Endothelial cell of umbilical vein (primary cell): ENCODE measurements at regions not wholly inside any gene's neighbourhood (a gene's known extent, or its start where the extent isn't known, plus 50 kb on each side); places are given as distances from the start of the nearest gene placed in this dataset.

Experiments used
- BruUV-seq: library from RNA; stranded (reverse); fragments of 400-500 nt; replicated peaks from 2 replicates; lab custom pipeline; 2021; lab: Mats Ljungman, UMichigan
- CTCF ChIA-PET: fragments of 300-600, 350-600 bp; sonication (Branson Sonifier 250); formaldehyde crosslinking; loops from one replicate; lab custom pipeline; 2021; ENCODE audit warnings: antibody characterized with exemption, inconsistent platforms; lab: Charles Lee
- POLR2A ChIA-PET: fragments of 300-600, 350-600 bp; sonication (Branson Sonifier 250); formaldehyde crosslinking; loops from one replicate; lab custom pipeline; 2021; ENCODE audit warnings: antibody characterized with exemption, inconsistent platforms; lab: Charles Lee
- DNase-seq: peaks from one replicate; pipeline ENCODE4 v3.0.0-alpha.2; 2011; ENCODE audit warnings: low read depth, low spot score
- FAIRE-seq: peaks from 2 replicates; lab custom pipeline; 2011; peaks lifted over from hg19 to GRCh38; lab: Jason Lieb, UNC
- H2AFZ ChIP-seq: 2 replicates; pipeline ENCODE4 v1.6.0; 2012; ENCODE audit warnings: low read depth, low read length, control low read depth, inconsistent platforms
- H3K27ac ChIP-seq: 2 replicates; pipeline ENCODE4 v1.5.1; 2011; ENCODE audit warnings: low read depth, mild to moderate bottlenecking, control low read depth, low read length, moderate library complexity; ENCODE audit not compliant: insufficient read depth
- H3K27me3 ChIP-seq, 2 experiments: 2 replicates each; pipeline versions ENCODE4 v1.6.0 to v1.6.1; 2011; ENCODE audit warnings: low read length in 2 of 2, mixed read lengths in 1 of 2; ENCODE audit not compliant: control insufficient read depth in 2 of 2, insufficient read depth in 2 of 2
- H3K36me3 ChIP-seq, 2 experiments: 2 replicates in 1 of 2; 3 replicates in 1 of 2; pipeline ENCODE4 v1.5.1; 2011; ENCODE audit warnings: low read length in 2 of 2, mild to moderate bottlenecking in 1 of 2, moderate library complexity in 1 of 2; ENCODE audit not compliant: control insufficient read depth in 2 of 2, insufficient read depth in 2 of 2; ENCODE audit errors: extremely low read depth in 1 of 2
- H3K4me1 ChIP-seq: 3 replicates; pipeline ENCODE4 v1.5.1; 2011; ENCODE audit warnings: mild to moderate bottlenecking, low read length; ENCODE audit not compliant: control insufficient read depth, insufficient read depth; ENCODE audit errors: extremely low read depth
- H3K4me2 ChIP-seq: 2 replicates; pipeline ENCODE4 v1.6.1; 2011; ENCODE audit warnings: low read length, control low read depth, mixed read lengths; ENCODE audit not compliant: insufficient read depth
- H3K4me3 ChIP-seq, 3 experiments: fragments of 200-600 bp in 1 of 3; sonication (generic), shearing (Covaris generic) in 1 of 3; replicated peaks in 1 of 3; 2 replicates each; pipeline ENCODE4 v1.5.1; 2011 to 2016; ENCODE audit warnings: control low read depth in 3 of 3, low read length in 3 of 3, mild to moderate bottlenecking in 2 of 3, inconsistent platforms in 1 of 3, low read depth in 1 of 3, moderate library complexity in 1 of 3; ENCODE audit not compliant: insufficient read depth in 1 of 3
- H3K79me2 ChIP-seq: 2 replicates; pipeline ENCODE4 v1.6.0; 2012; ENCODE audit warnings: low read length, inconsistent platforms; ENCODE audit not compliant: control insufficient read depth, insufficient read depth
- H3K9ac ChIP-seq: replicated peaks from 2 replicates; pipeline ENCODE3; 2011; ENCODE audit warnings: low read length, control low read depth; ENCODE audit not compliant: insufficient read depth; ENCODE audit errors: extremely low read depth
- H3K9me1 ChIP-seq: replicated peaks from 3 replicates; pipeline ENCODE4 v1.6.0; 2011; ENCODE audit warnings: mild to moderate bottlenecking, low read length; ENCODE audit not compliant: control insufficient read depth, insufficient read depth; ENCODE audit errors: extremely low read depth
- H3K9me3 ChIP-seq: replicated peaks from 2 replicates; pipeline ENCODE4 v1.5.1; 2012; ENCODE audit warnings: low read length, inconsistent platforms; ENCODE audit not compliant: control insufficient read depth, insufficient read depth
- H4K20me1 ChIP-seq: replicated peaks from 2 replicates; pipeline ENCODE3; 2011; ENCODE audit warnings: mild to moderate bottlenecking, low read length; ENCODE audit not compliant: control insufficient read depth, insufficient read depth; ENCODE audit errors: extremely low read depth
- EZH2 ChIP-seq: IDR thresholded peaks from 2 replicates; pipeline ENCODE4 v1.6.1; 2012; ENCODE audit warnings: borderline replicate concordance, low read depth, mild to moderate bottlenecking, moderate library complexity, low read length, inconsistent platforms; ENCODE audit not compliant: severe bottlenecking
- FOS ChIP-seq: IDR thresholded peaks from 2 replicates; pipeline ENCODE4 v1.6.1; 2011; ENCODE audit warnings: mild to moderate bottlenecking, low read length, moderate library complexity, borderline replicate concordance; ENCODE audit not compliant: insufficient read depth
- GATA2 ChIP-seq: IDR thresholded peaks from 2 replicates; pipeline ENCODE4 v1.7.0; 2011; ENCODE audit warnings: low read depth, mild to moderate bottlenecking, moderate library complexity, mixed read lengths, low read length; ENCODE audit not compliant: insufficient read length, insufficient read depth
- JUN ChIP-seq: IDR thresholded peaks from 2 replicates; pipeline ENCODE4 v1.6.1; 2011; ENCODE audit warnings: borderline replicate concordance, low read depth; ENCODE audit not compliant: insufficient read length, insufficient read depth
- MAX ChIP-seq: IDR thresholded peaks from 2 replicates; pipeline ENCODE4 v1.6.1; 2011; ENCODE audit not compliant: insufficient read depth, insufficient read length
- MYC ChIP-seq: IDR thresholded peaks from one replicate; pipeline ENCODE4 v1.6.1; 2011; ENCODE audit warnings: mild to moderate bottlenecking, low read depth, low read length
- POLR2A ChIP-seq: IDR thresholded peaks from 2 replicates; pipeline ENCODE4 v1.6.1; 2012; ENCODE audit warnings: low read depth, mild to moderate bottlenecking, control low read depth, low read length
- POLR2AphosphoS5 ChIP-seq: IDR thresholded peaks from 2 replicates; pipeline ENCODE4 v1.6.1; 2012; ENCODE audit warnings: low read depth, mild to moderate bottlenecking, control low read depth, low read length, moderate library complexity; ENCODE audit not compliant: insufficient read depth
- dilution Hi-C: fragments of 300-500 bp; cut with MboI; formaldehyde crosslinking; loops from one replicate; pipeline ENCODE4 v1.15.0; 2019; ENCODE audit warnings: low sequenced_read_pairs; ENCODE audit not compliant: extremely low pct_ligation_motif_present
- intact Hi-C: fragments of 100-400 bp; cut with micrococcal nuclease; formaldehyde crosslinking; loops from one replicate; pipeline ENCODE4 v1.10.0; 2022
- TF ChIP-seq, protein P1 (sequence below), 2 donors: IDR thresholded peaks; 1 replicate in 1 of 2; 2 replicates in 1 of 2; pipeline ENCODE4 v1.5.1; 2011; ENCODE audit warnings: low read length in 2 of 2, mild to moderate bottlenecking in 2 of 2, moderate library complexity in 2 of 2, control low read depth in 1 of 2, inconsistent platforms in 1 of 2, low read depth in 1 of 2; ENCODE audit not compliant: insufficient read depth in 1 of 2; ENCODE audit errors: extremely low read depth in 1 of 2

DNA sequence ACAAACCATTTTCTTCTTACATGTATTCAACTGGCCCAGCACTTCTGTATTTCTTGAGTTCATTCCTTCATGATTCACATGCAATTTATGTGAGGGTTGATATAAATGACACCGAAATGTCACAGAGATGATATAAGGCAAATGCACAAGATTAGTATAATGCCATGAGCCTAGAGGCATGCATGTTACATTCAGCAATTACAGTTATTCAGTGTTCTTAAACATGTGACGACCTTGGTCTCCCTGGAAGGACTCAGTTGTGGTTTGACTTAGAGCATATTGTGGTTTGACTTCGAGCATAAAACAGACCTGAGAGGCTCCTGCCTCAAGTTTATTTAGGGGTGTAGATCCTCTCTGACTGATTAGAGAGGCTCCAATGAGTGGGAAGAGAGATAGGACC is 752.1 kb upstream of the POM121L12 start:
- no peaks in the 10 kb centered on the region for H3K9me1 ChIP-seq
- no TSS peak for BruUV-seq
- H2AFZ ChIP-seq: no peak overlapping the region
- FAIRE-seq: no peak
- no peak overlapping the region for H3K27ac ChIP-seq
- dilution Hi-C loops: no loop called here
- no peaks in the 10 kb centered on the region for H4K20me1 ChIP-seq
- no peak overlapping the region for H3K4me3 ChIP-seq
- no peak overlapping the region for H3K4me2 ChIP-seq
- no peaks in the 10 kb centered on the region for H3K9me3 ChIP-seq
- no peak for DNase-seq
- intact Hi-C loops: no loop called here
- H3K9ac ChIP-seq: no peak overlapping the region
- no peaks in the 10 kb centered on the region for H3K27me3 ChIP-seq
- ChIA-PET POLR2A (no interaction called here), CTCF (no interaction called here)
- H3K79me2 ChIP-seq: no peaks in the 10 kb centered on the region
- no peaks in the 10 kb centered on the region for H3K36me3 ChIP-seq
- H3K4me1 ChIP-seq: no peaks in the 10 kb centered on the region
- TF ChIP-seq EZH2: no peak
- TF ChIP-seq FOS: no peak

- CTCF ChIA-PET: no interaction called here
Observed at GRCh38 chr7:52273685-52274610, 761.5 kb upstream of the POM121L12 start.

More at GRCh38 chr7:52273685-52274610, 761.5 kb upstream of the POM121L12 start:
- no peak overlapping the region for H3K27ac ChIP-seq
- POLR2A ChIA-PET: no interaction called here
- H3K9me3 ChIP-seq: no peaks in the 10 kb centered on the region
- H3K27me3 ChIP-seq: no peaks in the 10 kb centered on the region
- H3K79me2 ChIP-seq: no peaks in the 10 kb centered on the region
- no peak overlapping the region for H3K4me2 ChIP-seq
- intact Hi-C loops (no loop called here), dilution Hi-C loops (no loop called here)
- FAIRE-seq (no peak), DNase-seq (no peak)
- TF ChIP-seq MYC: no peak
- TF ChIP-seq MAX: no peak
- TF ChIP-seq FOS: no peak
- TF ChIP-seq EZH2: no peak
- TF ChIP-seq GATA2: no peak
- TF ChIP-seq JUN: no peak
- TF ChIP-seq, protein P1, sequence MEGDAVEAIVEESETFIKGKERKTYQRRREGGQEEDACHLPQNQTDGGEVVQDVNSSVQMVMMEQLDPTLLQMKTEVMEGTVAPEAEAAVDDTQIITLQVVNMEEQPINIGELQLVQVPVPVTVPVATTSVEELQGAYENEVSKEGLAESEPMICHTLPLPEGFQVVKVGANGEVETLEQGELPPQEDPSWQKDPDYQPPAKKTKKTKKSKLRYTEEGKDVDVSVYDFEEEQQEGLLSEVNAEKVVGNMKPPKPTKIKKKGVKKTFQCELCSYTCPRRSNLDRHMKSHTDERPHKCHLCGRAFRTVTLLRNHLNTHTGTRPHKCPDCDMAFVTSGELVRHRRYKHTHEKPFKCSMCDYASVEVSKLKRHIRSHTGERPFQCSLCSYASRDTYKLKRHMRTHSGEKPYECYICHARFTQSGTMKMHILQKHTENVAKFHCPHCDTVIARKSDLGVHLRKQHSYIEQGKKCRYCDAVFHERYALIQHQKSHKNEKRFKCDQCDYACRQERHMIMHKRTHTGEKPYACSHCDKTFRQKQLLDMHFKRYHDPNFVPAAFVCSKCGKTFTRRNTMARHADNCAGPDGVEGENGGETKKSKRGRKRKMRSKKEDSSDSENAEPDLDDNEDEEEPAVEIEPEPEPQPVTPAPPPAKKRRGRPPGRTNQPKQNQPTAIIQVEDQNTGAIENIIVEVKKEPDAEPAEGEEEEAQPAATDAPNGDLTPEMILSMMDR (IDR thresholded peaks at IDR 0.05; ENCODE audit: extremely low read depth in 1 of 2, insufficient read depth in 1 of 2, low read depth in 1 of 2, low read length in 2 of 2): no peak
- TF ChIP-seq POLR2A: no peak
- no peak for TF ChIP-seq POLR2AphosphoS5
- no peaks in the 10 kb centered on the region for H4K20me1 ChIP-seq
- no peaks in the 10 kb centered on the region for H3K36me3 ChIP-seq
- no peak overlapping the region for H3K9ac ChIP-seq
- no peaks in the 10 kb centered on the region for H3K9me1 ChIP-seq
- H3K4me1 ChIP-seq: peaks cover 25% of the 10 kb centered on the region
- no peak overlapping the region for H2AFZ ChIP-seq
- BruUV-seq: no TSS peak
- H3K4me3 ChIP-seq: no peak overlapping the region
